ENCODE measurements at regions not wholly inside any gene's neighbourhood (a gene's known extent, or its start where the extent isn't known, plus 50 kb on each side); places are given as distances from the start of the nearest gene placed in this dataset.

- TF ChIP-seq CTCF (IDR thresholded peaks at IDR 0.05 in 8 of 11, conservative IDR thresholded peaks at IDR 0.05 in 3 of 11): no peak
- TF ChIP-seq POLR2AphosphoS5 (IDR thresholded peaks at IDR 0.05): no peak
- TF ChIP-seq POLR2A (IDR thresholded peaks at IDR 0.05): no peak
Measured at GRCh38 chr21:18602711-18603110, 199.1 kb upstream of the TMPRSS15 start.
